ENCODE measurements at regions not wholly inside any gene's neighbourhood (a gene's known extent, or its start where the extent isn't known, plus 50 kb on each side); places are given as distances from the start of the nearest gene placed in this dataset.

DNA sequence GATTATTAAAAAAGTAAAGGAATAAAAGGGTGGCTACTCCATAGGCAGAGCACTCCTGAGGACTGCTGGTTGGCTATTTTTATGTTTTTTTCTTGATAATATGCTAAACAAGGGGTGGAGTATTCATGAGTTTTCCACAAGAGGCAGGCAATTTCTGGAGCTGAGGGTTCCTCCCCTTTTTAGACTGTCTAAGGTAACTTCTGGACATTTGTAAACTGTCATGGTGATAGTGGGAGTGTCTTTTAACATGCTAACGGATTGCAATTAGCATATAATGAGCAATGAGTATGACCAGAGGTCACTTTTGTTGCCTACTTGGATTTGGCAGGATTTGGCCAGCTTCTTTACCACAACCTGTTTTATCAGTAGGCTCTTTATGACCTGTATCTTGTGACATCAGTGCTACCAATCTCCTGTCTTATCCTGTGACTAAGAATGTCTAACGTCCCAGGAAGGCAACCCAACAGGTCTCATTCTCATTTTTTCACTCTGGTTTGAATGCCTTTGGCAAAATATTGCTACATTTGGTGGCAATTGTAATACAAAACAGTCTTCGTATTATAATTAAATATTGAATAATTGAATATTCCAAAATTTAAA, 587.8 kb upstream of the POM121L12 start:
- TF ChIP-seq, protein P1, sequence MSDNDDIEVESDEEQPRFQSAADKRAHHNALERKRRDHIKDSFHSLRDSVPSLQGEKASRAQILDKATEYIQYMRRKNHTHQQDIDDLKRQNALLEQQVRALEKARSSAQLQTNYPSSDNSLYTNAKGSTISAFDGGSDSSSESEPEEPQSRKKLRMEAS (IDR thresholded peaks at IDR 0.05), result no peak
- TF ChIP-seq NFIC (IDR thresholded peaks at IDR 0.05) (no peak), RAD21 (IDR thresholded peaks at IDR 0.05; ENCODE audit: low read depth) (no peak), ZBTB7A (IDR thresholded peaks at IDR 0.05; ENCODE audit: low read depth) (no peak), EP300 (IDR thresholded peaks at IDR 0.05; ENCODE audit: borderline replicate concordance) (no peak), CEBPB (IDR thresholded peaks at IDR 0.05) (no peak)
- TF ChIP-seq, protein P2, sequence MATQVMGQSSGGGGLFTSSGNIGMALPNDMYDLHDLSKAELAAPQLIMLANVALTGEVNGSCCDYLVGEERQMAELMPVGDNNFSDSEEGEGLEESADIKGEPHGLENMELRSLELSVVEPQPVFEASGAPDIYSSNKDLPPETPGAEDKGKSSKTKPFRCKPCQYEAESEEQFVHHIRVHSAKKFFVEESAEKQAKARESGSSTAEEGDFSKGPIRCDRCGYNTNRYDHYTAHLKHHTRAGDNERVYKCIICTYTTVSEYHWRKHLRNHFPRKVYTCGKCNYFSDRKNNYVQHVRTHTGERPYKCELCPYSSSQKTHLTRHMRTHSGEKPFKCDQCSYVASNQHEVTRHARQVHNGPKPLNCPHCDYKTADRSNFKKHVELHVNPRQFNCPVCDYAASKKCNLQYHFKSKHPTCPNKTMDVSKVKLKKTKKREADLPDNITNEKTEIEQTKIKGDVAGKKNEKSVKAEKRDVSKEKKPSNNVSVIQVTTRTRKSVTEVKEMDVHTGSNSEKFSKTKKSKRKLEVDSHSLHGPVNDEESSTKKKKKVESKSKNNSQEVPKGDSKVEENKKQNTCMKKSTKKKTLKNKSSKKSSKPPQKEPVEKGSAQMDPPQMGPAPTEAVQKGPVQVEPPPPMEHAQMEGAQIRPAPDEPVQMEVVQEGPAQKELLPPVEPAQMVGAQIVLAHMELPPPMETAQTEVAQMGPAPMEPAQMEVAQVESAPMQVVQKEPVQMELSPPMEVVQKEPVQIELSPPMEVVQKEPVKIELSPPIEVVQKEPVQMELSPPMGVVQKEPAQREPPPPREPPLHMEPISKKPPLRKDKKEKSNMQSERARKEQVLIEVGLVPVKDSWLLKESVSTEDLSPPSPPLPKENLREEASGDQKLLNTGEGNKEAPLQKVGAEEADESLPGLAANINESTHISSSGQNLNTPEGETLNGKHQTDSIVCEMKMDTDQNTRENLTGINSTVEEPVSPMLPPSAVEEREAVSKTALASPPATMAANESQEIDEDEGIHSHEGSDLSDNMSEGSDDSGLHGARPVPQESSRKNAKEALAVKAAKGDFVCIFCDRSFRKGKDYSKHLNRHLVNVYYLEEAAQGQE (IDR thresholded peaks at IDR 0.05; ENCODE audit: low read depth), result no peak

Data from Ishikawa (cell line).